MM.1S (cell line): ENCODE measurements at regions not wholly inside any gene's neighbourhood (a gene's known extent, or its start where the extent isn't known, plus 50 kb on each side); places are given as distances from the start of the nearest gene placed in this dataset.

Experiments
- EZH2 ChIP-seq: fragments of 300-600 bp; sonication (generic); optimal IDR thresholded peaks from 2 replicates; pipeline ENCODE3; 2017; ENCODE audit warnings: low read depth, mild to moderate bottlenecking, antibody characterized with exemption, low read length, mixed read lengths
- TF ChIP-seq, protein P1 (sequence below): fragments of 300-600 bp; sonication (generic); IDR thresholded peaks from 2 replicates; pipeline ENCODE4 v1.5.1; 2016; ENCODE audit warnings: antibody characterized with exemption, low read length, mixed read lengths

DNA sequence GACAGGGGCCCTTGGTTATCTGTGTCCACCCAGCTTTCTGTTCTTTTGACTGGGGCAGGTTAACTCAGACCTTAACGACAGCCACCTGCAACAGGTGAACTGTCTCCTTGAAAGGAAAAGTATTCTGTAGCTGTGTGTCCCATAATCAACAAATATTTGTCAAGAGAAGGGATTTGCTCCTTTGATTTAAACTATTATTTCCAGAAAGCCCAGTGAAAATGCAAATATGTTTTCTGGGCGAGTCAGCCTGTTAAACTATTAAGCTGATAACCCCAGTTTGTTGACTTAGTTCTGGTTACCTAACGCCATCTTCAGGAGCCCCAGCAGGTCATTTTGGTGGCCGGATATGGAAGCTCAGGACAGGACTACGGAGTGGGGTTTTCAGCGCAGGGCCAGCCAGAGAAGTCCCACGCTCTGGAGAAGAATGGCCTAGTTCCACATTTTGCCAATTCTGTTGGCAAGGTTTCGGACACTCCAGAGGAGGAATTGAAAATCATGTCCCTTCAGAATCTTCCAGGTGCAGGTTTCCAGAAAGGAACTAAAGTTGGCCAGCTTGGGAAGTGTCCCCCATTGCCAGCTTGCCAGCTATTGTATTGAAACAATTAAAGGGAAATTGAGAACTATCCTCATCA, 54.5 kb downstream of the ADRA2A start:
- TF ChIP-seq, protein P1, sequence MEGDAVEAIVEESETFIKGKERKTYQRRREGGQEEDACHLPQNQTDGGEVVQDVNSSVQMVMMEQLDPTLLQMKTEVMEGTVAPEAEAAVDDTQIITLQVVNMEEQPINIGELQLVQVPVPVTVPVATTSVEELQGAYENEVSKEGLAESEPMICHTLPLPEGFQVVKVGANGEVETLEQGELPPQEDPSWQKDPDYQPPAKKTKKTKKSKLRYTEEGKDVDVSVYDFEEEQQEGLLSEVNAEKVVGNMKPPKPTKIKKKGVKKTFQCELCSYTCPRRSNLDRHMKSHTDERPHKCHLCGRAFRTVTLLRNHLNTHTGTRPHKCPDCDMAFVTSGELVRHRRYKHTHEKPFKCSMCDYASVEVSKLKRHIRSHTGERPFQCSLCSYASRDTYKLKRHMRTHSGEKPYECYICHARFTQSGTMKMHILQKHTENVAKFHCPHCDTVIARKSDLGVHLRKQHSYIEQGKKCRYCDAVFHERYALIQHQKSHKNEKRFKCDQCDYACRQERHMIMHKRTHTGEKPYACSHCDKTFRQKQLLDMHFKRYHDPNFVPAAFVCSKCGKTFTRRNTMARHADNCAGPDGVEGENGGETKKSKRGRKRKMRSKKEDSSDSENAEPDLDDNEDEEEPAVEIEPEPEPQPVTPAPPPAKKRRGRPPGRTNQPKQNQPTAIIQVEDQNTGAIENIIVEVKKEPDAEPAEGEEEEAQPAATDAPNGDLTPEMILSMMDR, result no peak
- TF ChIP-seq EZH2, result no peak
